ENCODE measurements at regions not wholly inside any gene's neighbourhood (a gene's known extent, or its start where the extent isn't known, plus 50 kb on each side); places are given as distances from the start of the nearest gene placed in this dataset.

GRCh38 chr1:221643404-221644144 lies 98.3 kb downstream of the DUSP10 start:
- no peaks in the 10 kb centered on the region for H3K79me2 ChIP-seq (ENCODE audit: insufficient read depth)
- TF ChIP-seq EZH2 (IDR thresholded peaks at IDR 0.05; ENCODE audit: insufficient read depth, poor library complexity, severe bottlenecking) = no peak
- TF ChIP-seq EZH2phosphoT487 (IDR thresholded peaks at IDR 0.05; ENCODE audit: insufficient read depth, low read depth) = no peak
- no peak overlapping the region for H3K27ac ChIP-seq
- in situ Hi-C loops (cut with MboI) = no loop called here
- WGBS, 2 experiments (ENCODE audit: low coverage in 1 of 2, low lambda C conversion rate in 2 of 2, missing lambda C conversion rate in 2 of 2) = 21 to 38% methylated on average over 1 of the region's 1 CpG
- DNase-seq = no peak
- H3K4me2 ChIP-seq (ENCODE audit: unreplicated experiment) = no peak overlapping the region
- H3F3A ChIP-seq (ENCODE audit: insufficient read depth) = no peaks in the 10 kb centered on the region
- no peaks in the 10 kb centered on the region for H3K9me2 ChIP-seq (ENCODE audit: insufficient read depth)
- H3K9ac ChIP-seq = no peak overlapping the region
- H3K36me3 ChIP-seq (ENCODE audit: low read depth) = no peaks in the 10 kb centered on the region
- H4K20me1 ChIP-seq (ENCODE audit: insufficient read depth) = no peaks in the 10 kb centered on the region
- H3K4me1 ChIP-seq (ENCODE audit: insufficient read depth) = no peaks in the 10 kb centered on the region
- H3K4me3 ChIP-seq = no peak overlapping the region
- H3K9me3 ChIP-seq (ENCODE audit: low read depth) = no peaks in the 10 kb centered on the region
- no peaks in the 10 kb centered on the region for H3K27me3 ChIP-seq (replicated peaks; ENCODE audit: insufficient read depth)
- H2AFZ ChIP-seq = no peak overlapping the region

GRCh38 chr1:221644145-221644448 lies 97.8 kb downstream of the DUSP10 start:
- Histone ChIP-seq H3K9ac (no peak overlapping the region), H4K20me1 (ENCODE audit: insufficient read depth) (no peaks in the 10 kb centered on the region), H3K9me2 (ENCODE audit: insufficient read depth) (no peaks in the 10 kb centered on the region), H3K27ac (no peak overlapping the region), H3K4me3 (no peak overlapping the region), H3K27me3 (replicated peaks; ENCODE audit: insufficient read depth) (no peaks in the 10 kb centered on the region), H2AFZ (no peak overlapping the region), H3F3A (ENCODE audit: insufficient read depth) (no peaks in the 10 kb centered on the region), H3K36me3 (ENCODE audit: low read depth) (no peaks in the 10 kb centered on the region), H3K4me1 (ENCODE audit: insufficient read depth) (no peaks in the 10 kb centered on the region), H3K9me3 (ENCODE audit: low read depth) (no peaks in the 10 kb centered on the region), H3K4me2 (ENCODE audit: unreplicated experiment) (no peak overlapping the region), H3K79me2 (ENCODE audit: insufficient read depth) (no peaks in the 10 kb centered on the region)
- TF ChIP-seq EZH2phosphoT487 (IDR thresholded peaks at IDR 0.05; ENCODE audit: insufficient read depth, low read depth) (no peak), EZH2 (IDR thresholded peaks at IDR 0.05; ENCODE audit: insufficient read depth, poor library complexity, severe bottlenecking) (no peak)
- in situ Hi-C loops (cut with MboI) = no loop called here
- WGBS, 2 experiments (ENCODE audit: low coverage in 1 of 2, low lambda C conversion rate in 2 of 2, missing lambda C conversion rate in 2 of 2) = 35 to 36% methylated on average over 3 of the region's 3 CpGs
- no peak for DNase-seq

- Histone ChIP-seq H4K20me1 (ENCODE audit: insufficient read depth) (no peaks in the 10 kb centered on the region), H3K4me3 (no peak overlapping the region), H2AFZ (no peak overlapping the region), H3K27ac (no peak overlapping the region), H3F3A (ENCODE audit: insufficient read depth) (no peaks in the 10 kb centered on the region), H3K9me3 (ENCODE audit: low read depth) (no peaks in the 10 kb centered on the region), H3K9me2 (ENCODE audit: insufficient read depth) (no peaks in the 10 kb centered on the region), H3K4me2 (ENCODE audit: unreplicated experiment) (no peak overlapping the region), H3K79me2 (ENCODE audit: insufficient read depth) (no peaks in the 10 kb centered on the region), H3K9ac (no peak overlapping the region), H3K36me3 (ENCODE audit: low read depth) (no peaks in the 10 kb centered on the region), H3K27me3 (replicated peaks; ENCODE audit: insufficient read depth) (no peaks in the 10 kb centered on the region), H3K4me1 (ENCODE audit: insufficient read depth) (no peaks in the 10 kb centered on the region)
- in situ Hi-C loops (cut with MboI) = no loop called here
- no peak for TF ChIP-seq EZH2 (IDR thresholded peaks at IDR 0.05; ENCODE audit: insufficient read depth, poor library complexity, severe bottlenecking)
- TF ChIP-seq EZH2phosphoT487 (IDR thresholded peaks at IDR 0.05; ENCODE audit: insufficient read depth, low read depth) = no peak
- WGBS, 2 experiments (ENCODE audit: low coverage in 1 of 2, low lambda C conversion rate in 2 of 2, missing lambda C conversion rate in 2 of 2) = 79 to 81% methylated on average over 2 of the region's 2 CpGs
- DNase-seq = no peak
Observed at GRCh38 chr1:221644663-221645258, 97.1 kb downstream of the DUSP10 start.

- Histone ChIP-seq H3K9ac (no peak overlapping the region), H3K4me1 (ENCODE audit: insufficient read depth) (no peaks in the 10 kb centered on the region), H3K27me3 (replicated peaks; ENCODE audit: insufficient read depth) (no peaks in the 10 kb centered on the region), H3K9me3 (ENCODE audit: low read depth) (no peaks in the 10 kb centered on the region), H3K4me3 (no peak overlapping the region), H3K27ac (no peak overlapping the region), H3K9me2 (ENCODE audit: insufficient read depth) (no peaks in the 10 kb centered on the region), H4K20me1 (ENCODE audit: insufficient read depth) (no peaks in the 10 kb centered on the region), H3K4me2 (ENCODE audit: unreplicated experiment) (no peak overlapping the region), H3K36me3 (ENCODE audit: low read depth) (no peaks in the 10 kb centered on the region), H3F3A (ENCODE audit: insufficient read depth) (no peaks in the 10 kb centered on the region), H2AFZ (no peak overlapping the region), H3K79me2 (ENCODE audit: insufficient read depth) (no peaks in the 10 kb centered on the region)
- no peak for DNase-seq
- in situ Hi-C loops (cut with MboI) = no loop called here
- 63 to 100% methylated on average over 1 of the region's 1 CpG for WGBS, 2 experiments (ENCODE audit: low coverage in 1 of 2, low lambda C conversion rate in 2 of 2, missing lambda C conversion rate in 2 of 2)
- TF ChIP-seq EZH2 (IDR thresholded peaks at IDR 0.05; ENCODE audit: insufficient read depth, poor library complexity, severe bottlenecking) (no peak), EZH2phosphoT487 (IDR thresholded peaks at IDR 0.05; ENCODE audit: insufficient read depth, low read depth) (no peak)
Observed at GRCh38 chr1:221648201-221648600, 93.7 kb downstream of the DUSP10 start.
